H1 (cell line): ENCODE measurements at regions not wholly inside any gene's neighbourhood (a gene's known extent, or its start where the extent isn't known, plus 50 kb on each side); places are given as distances from the start of the nearest gene placed in this dataset.

ENCODE experiments used
- ASH2L ChIP-seq: fragments of 200-600, 300-600 bp; sonication (generic); IDR thresholded peaks from one replicate; pipeline ENCODE4 v1.7.1; 2017; ENCODE audit warnings: low read length
- GTF2F1 ChIP-seq: IDR thresholded peaks from 2 replicates; pipeline ENCODE4 v1.6.1; 2012; ENCODE audit warnings: low read depth, low read length, improper control_type of control experiment, borderline replicate concordance
- TF ChIP-seq, protein P1 (sequence below): IDR thresholded peaks from 2 replicates; pipeline ENCODE4 v1.6.1; 2011; ENCODE audit warnings: low read depth, mild to moderate bottlenecking, low read length; ENCODE audit not compliant: insufficient read depth

DNA sequence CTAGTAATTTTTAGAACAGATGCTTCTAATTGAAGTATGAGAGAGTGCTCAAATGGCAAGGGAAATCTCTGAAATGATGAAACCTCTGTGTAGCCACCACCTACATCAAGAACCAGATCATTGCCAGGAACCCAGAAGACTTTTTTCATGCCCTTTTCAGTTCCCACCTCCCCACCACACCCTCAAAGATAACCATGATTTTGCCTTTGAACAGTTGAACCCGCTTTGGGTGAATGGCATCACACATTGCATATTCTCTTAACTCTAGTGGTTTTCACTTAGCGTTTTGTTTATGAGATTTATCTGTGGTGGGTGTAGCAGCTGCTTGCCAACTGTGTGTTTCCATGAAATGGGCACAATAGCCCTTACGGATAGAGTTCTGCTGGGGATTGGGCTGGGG, 142.9 kb upstream of the HDAC4 start (continued):
- TF ChIP-seq, protein P1, sequence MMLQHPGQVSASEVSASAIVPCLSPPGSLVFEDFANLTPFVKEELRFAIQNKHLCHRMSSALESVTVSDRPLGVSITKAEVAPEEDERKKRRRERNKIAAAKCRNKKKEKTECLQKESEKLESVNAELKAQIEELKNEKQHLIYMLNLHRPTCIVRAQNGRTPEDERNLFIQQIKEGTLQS = no peak
- TF ChIP-seq ASH2L = no peak
- no peak for TF ChIP-seq GTF2F1
